HG03342 (cell line): ENCODE measurements at regions not wholly inside any gene's neighbourhood (a gene's known extent, or its start where the extent isn't known, plus 50 kb on each side); places are given as distances from the start of the nearest gene placed in this dataset.
"Not testable (repeated sequence)": the region's sequence is repeated elsewhere in the genome, so short reads cannot be mapped to it uniquely, and the experiment has no call there.

Source experiments
- ATAC-seq: cut with Tn5 transposase; IDR thresholded peaks from one replicate; pipeline ENCODE4 v1.9.1; 2021; ENCODE audit warnings: mild to moderate bottlenecking, moderate library complexity; ENCODE audit not compliant: unreplicated experiment

- no peak for ATAC-seq
Observed at GRCh38 chr5:17816944-17817343, 182.7 kb downstream of the TAF11L14 start.

- no peak for ATAC-seq
Observed at GRCh38 chr5:17817990-17818389, 183.7 kb downstream of the TAF11L14 start.

GRCh38 chr5:17819783-17820182 is 185.5 kb downstream of the TAF11L14 start:
- ATAC-seq: no peak

- ATAC-seq: no peak
Observed at GRCh38 chr5:17828681-17829080, 194.4 kb downstream of the TAF11L14 start.

GRCh38 chr5:17829456-17829855 is 195.2 kb downstream of the TAF11L14 start:
- no peak for ATAC-seq

- ATAC-seq: no peak
Observed at GRCh38 chr5:17831279-17831678, 197.0 kb downstream of the TAF11L14 start.

GRCh38 chr5:17832949-17833745 is 198.9 kb downstream of the TAF11L14 start:
- no peak for ATAC-seq

GRCh38 chr5:17837757-17838156 is 203.5 kb downstream of the TAF11L14 start:
- no peak for ATAC-seq

GRCh38 chr5:17838469-17838868 is 204.2 kb downstream of the TAF11L14 start:
- no peak for ATAC-seq

GRCh38 chr5:17839848-17840247 is 205.6 kb downstream of the TAF11L14 start:
- ATAC-seq: no peak

GRCh38 chr5:17846496-17846895 is 212.2 kb downstream of the TAF11L14 start:
- no peak for ATAC-seq

GRCh38 chr5:17847286-17847685 is 213.0 kb downstream of the TAF11L14 start:
- no peak for ATAC-seq

GRCh38 chr5:17852111-17852510 is 217.9 kb downstream of the TAF11L14 start:
- no peak for ATAC-seq

GRCh38 chr5:17852740-17853139 is 218.5 kb downstream of the TAF11L14 start:
- no peak for ATAC-seq

GRCh38 chr5:17854901-17855300 is 220.6 kb downstream of the TAF11L14 start:
- ATAC-seq: no peak

GRCh38 chr5:17860660-17861315 is 226.5 kb downstream of the TAF11L14 start:
- ATAC-seq: no peak

- ATAC-seq: not testable (repeated sequence)
Observed at GRCh38 chr5:17864903-17865302, 230.6 kb downstream of the TAF11L14 start.

- ATAC-seq: not testable (repeated sequence)
Observed at GRCh38 chr5:17865966-17866365, 231.7 kb downstream of the TAF11L14 start.

- no peak for ATAC-seq
Observed at GRCh38 chr5:17872204-17872603, 237.9 kb downstream of the TAF11L14 start.

- no peak for ATAC-seq
Observed at GRCh38 chr5:17878541-17878940, 244.3 kb downstream of the TAF11L14 start.

- no peak for ATAC-seq
Observed at GRCh38 chr5:17879276-17879675, 245.0 kb downstream of the TAF11L14 start.

GRCh38 chr5:17880869-17881268 is 246.6 kb downstream of the TAF11L14 start:
- ATAC-seq: no peak
